ENCODE measurements at regions not wholly inside any gene's neighbourhood (a gene's known extent, or its start where the extent isn't known, plus 50 kb on each side); places are given as distances from the start of the nearest gene placed in this dataset.

DNA sequence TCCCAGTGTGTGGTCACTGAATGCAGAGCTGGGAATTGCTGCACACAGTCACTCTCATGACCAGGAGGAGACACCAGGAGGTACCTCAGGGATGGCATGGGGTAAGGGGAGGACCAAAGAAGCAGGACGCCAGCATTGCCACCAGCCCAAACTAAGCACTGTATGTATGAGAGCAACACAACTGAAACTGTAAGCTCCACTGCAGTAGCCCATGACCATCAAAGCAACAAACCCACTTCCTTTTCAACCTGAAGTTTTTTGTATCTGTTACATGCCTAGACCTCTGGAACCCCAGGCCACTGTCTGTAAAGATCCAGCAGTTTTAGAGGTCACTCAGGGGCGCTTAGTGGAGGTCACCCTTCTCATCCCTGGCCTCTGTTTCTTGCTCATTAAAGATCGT is 164.3 kb downstream of the SETD4 start:
- DNase-seq (ENCODE audit: low spot score) = no peak
- TF ChIP-seq, protein P1, sequence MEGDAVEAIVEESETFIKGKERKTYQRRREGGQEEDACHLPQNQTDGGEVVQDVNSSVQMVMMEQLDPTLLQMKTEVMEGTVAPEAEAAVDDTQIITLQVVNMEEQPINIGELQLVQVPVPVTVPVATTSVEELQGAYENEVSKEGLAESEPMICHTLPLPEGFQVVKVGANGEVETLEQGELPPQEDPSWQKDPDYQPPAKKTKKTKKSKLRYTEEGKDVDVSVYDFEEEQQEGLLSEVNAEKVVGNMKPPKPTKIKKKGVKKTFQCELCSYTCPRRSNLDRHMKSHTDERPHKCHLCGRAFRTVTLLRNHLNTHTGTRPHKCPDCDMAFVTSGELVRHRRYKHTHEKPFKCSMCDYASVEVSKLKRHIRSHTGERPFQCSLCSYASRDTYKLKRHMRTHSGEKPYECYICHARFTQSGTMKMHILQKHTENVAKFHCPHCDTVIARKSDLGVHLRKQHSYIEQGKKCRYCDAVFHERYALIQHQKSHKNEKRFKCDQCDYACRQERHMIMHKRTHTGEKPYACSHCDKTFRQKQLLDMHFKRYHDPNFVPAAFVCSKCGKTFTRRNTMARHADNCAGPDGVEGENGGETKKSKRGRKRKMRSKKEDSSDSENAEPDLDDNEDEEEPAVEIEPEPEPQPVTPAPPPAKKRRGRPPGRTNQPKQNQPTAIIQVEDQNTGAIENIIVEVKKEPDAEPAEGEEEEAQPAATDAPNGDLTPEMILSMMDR (IDR thresholded peaks at IDR 0.05) = no peak
- no peak overlapping the region for H3K4me3 ChIP-seq
- H3K27ac ChIP-seq = no peak overlapping the region

DNA sequence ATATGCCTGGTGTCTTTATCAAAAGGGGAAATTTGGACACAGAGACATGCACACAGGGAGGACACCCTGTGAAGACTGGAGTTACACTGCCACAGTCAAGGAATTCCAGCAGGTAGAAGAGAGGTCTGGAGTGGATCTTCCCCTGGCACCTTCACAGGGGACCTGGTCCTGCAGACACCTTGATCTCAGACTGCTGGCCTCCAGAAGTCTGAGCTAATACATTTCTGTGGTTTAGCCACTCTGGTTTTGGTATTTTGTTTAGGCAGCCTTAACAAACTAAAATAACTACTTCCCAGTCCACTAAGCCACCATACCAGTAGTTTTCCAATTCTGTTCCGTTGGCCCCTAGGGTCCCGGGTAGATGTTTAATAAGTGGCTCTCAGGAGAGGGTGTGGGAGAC is 164.7 kb downstream of the SETD4 start:
- TF ChIP-seq, protein P1 (IDR thresholded peaks at IDR 0.05) = no peak
- no peak overlapping the region for H3K27ac ChIP-seq
- H3K4me3 ChIP-seq = no peak overlapping the region
- no peak for DNase-seq (ENCODE audit: low spot score)

DNA sequence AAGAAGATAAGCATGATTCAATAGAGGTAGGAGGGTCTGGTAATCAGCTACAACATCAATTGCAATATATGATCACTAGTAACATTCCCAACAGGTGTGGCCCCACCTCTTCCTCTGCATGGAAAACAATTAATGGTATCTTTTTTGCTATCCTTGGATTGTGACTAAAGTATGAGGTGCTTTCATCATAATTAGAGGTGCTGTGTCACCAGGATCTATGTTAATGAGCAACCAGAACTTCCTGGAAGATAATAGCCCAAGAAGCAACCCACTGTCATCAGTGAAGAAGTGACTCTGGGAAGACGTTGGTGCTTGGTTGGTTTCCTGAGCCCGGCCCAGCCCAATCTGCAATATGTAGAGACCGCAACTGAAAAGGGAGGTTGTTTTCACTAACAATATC is 167.2 kb downstream of the SETD4 start:
- no peak overlapping the region for H3K27ac ChIP-seq
- DNase-seq (ENCODE audit: low spot score) = no peak

DNA sequence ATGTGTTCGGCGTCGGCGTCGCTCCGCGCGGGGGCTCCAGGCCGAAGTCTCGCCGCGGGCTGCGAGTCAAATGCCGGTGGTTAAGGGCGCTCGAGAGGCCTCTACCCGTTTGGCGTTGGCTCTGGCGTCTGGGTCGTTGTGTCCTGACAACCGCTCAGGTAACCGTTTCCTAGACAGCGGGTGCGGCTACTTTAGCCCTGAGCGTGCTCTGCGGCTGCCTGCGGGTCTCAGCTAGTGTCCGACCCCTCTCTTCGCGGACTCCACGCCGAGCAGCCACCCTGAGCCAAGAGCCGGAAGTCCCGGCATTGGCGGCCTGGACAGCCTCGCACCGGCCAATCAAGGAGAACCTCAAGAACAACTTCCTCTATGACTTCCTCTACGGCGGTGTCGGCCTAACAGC is 173.4 kb downstream of the SETD4 start:
- DNase-seq (ENCODE audit: low spot score) = no peak
- H3K4me3 ChIP-seq = no peak overlapping the region
- TF ChIP-seq, protein P1 (IDR thresholded peaks at IDR 0.05) = no peak
- H3K27ac ChIP-seq = no peak overlapping the region

More for the DNA sequence above, 167.2 kb downstream of the SETD4 start:
- TF ChIP-seq, protein P1 (IDR thresholded peaks at IDR 0.05) = no peak
- no peak overlapping the region for H3K4me3 ChIP-seq

DNA sequence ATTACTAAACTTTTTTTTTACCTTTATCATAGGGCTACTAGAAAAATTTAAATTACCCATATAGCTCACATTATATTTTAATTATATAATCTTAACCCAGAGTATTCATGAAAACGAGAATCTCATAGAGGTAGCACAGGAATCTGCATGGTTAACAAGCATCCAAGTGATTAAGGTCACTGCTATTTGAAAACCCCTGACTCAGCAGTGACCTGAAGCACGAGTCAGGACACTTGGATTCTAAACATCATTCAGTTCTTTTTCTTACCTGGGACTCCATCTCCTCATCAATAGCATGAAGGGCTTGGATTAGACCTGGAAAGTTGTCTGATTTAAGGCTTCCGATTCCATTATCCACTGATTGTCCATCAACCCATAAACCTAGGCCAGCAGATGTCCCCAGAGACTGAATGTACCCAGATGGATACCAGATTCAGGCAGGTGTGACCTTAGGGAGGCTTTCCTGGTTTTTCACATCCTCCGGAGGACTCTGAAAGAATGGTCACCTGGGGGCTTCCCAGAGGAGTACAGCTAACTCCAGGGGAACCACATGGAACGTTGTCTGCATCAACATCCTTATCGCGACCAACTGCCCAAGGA is 174.3 kb downstream of the SETD4 start:
- Histone ChIP-seq H3K4me3 (no peak overlapping the region), H3K27ac (no peak overlapping the region)
- TF ChIP-seq, protein P1 (IDR thresholded peaks at IDR 0.05) = no peak
- DNase-seq (ENCODE audit: low spot score) = no peak

DNA sequence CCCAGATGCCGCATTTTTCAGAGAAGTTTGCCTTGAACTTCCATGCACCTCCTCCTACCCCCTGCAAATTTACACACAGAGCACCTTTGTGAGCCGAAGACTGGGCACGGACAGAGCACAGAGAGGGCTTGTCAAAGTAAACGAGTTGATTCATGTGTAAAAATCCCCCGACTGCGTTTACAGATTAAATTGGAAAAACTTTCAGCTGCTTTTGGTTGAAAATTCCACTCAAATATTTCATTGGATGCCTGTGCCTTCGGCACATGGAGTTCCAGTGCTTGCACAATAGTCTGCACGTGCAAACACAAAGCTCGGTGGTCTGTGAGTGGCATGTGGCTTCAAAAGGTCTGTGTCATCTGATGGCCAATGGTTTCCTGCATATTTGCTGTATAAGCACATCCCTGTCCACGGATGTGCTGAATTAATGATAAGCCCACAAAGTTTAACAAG is 177.5 kb downstream of the SETD4 start:
- TF ChIP-seq, protein P1 (IDR thresholded peaks at IDR 0.05) = no peak

DNA sequence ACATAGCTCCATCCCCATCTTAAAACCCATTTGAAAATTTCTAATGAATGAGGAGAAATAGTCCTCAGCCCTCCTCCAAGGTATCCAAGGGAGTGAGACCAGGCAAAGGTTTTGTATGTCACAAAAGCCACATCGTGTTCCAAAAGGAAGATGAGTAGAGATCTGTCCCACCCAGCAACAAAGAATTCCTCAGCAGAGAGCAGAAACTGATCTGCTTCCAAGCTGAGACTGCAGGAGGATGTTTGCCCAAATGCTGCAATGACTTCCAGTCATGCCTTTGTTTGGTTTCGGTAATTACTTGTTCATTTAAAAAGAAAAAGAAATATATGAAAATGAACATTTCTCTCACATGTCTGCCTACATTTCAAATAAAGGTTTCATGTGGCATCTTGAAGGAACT is 186.9 kb downstream of the SETD4 start:
- TF ChIP-seq, protein P1 (IDR thresholded peaks at IDR 0.05) = no peak
- H3K27ac ChIP-seq = no peak overlapping the region

More for the DNA sequence above, 177.5 kb downstream of the SETD4 start:
- Histone ChIP-seq H3K27ac (no peak overlapping the region), H3K4me3 (no peak overlapping the region)
- no peak for DNase-seq (ENCODE audit: low spot score)

More for the DNA sequence above, 186.9 kb downstream of the SETD4 start:
- DNase-seq (ENCODE audit: low spot score) = no peak
- no peak overlapping the region for H3K4me3 ChIP-seq
